Right lobe of liver (tissue), 4 donors: ENCODE measurements at regions not wholly inside any gene's neighbourhood (a gene's known extent, or its start where the extent isn't known, plus 50 kb on each side); places are given as distances from the start of the nearest gene placed in this dataset.

ENCODE experiments used
- CTCF ChIP-seq, 4 donors: fragments of 200-600 bp in 3 of 4; fragments of 450-650 bp in 1 of 4; IDR thresholded peaks; one replicate each; pipeline versions ENCODE4 v1.5.1 to v1.8.0; 2016 to 2022; ENCODE audit warnings: antibody characterized with exemption in 4 of 4, mild to moderate bottlenecking in 2 of 4
- POLR2A ChIP-seq: fragments of 450-650 bp; IDR thresholded peaks from one replicate; pipeline ENCODE4 v1.6.1; 2017; ENCODE audit warnings: antibody characterized with exemption, mild to moderate bottlenecking
- donor health status: DM: no; HTN: no; CAD: no.
- donor health status: DM: no; HTN: no; CAD: no.
- donor health status: DM: no; HTN: yes; CAD: no.

DNA sequence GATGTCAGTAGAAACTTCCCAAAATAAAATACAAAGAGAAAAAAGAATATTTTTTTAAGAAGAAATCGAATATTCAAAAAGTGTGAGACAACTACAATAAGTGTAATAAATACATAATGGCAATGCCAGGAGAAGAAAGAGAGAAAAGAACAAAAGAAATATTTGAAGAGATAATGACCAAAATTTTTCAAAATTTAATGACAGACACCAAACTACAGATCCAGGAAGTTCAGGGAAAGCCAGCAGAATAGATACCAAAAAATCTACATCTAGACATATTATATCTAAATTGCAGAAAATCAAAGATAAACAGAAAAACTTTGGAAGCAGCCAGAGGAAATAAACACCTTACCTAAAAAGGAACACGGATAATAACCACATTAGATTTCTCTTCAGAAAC lies 66.8 kb upstream of the CDK1 start:
- TF ChIP-seq CTCF (IDR thresholded peaks at IDR 0.05) (no peak), POLR2A (no peak)
